GM19468 (cell line): ENCODE measurements at regions not wholly inside any gene's neighbourhood (a gene's known extent, or its start where the extent isn't known, plus 50 kb on each side); places are given as distances from the start of the nearest gene placed in this dataset.

Source experiments
- ATAC-seq: cut with Tn5 transposase; IDR thresholded peaks from one replicate; pipeline ENCODE4 v1.9.1; 2021; ENCODE audit warnings: mild to moderate bottlenecking, moderate library complexity, moderate number of reproducible peaks; ENCODE audit not compliant: unreplicated experiment; ENCODE audit errors: extremely low read depth

DNA sequence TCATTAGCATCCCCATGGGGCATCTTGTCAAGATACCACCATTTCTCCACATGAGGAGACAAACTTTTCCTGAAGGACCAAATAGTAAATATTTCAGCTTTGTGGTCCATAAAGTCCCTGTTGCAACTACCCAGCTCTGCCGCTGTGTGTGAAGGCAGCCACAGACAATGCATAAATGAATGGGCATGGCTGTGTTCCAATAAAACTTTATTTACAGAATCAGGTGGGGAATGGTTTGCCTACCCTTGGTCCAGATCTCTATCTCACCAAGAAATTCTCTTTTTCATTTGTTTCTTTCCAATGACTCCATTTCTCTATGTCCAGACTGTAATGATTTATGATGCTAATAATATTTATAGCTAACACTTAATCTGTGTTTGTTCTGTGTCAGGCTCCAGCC lies 409.3 kb upstream of the TBX3 start:
- no peak for ATAC-seq

DNA sequence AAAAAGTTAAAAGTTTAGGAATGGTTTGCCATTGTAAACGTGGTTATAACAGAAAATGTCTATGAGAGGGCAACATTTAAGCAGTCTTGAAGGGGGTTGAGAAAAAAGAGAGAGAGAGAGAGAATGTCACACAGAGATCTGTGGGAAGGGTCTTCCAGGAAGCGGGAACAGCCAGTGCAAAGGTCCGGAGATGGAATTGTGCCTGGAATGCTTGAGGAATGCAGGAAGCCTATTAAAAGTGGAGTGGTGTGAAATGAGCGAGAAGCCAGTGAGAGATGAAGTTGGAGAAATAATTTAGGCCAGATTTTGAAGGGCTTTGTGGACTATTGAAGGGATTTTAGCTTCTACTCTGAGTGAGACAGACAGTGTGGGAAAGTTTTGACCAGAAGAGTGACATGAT lies 406.8 kb upstream of the TBX3 start:
- ATAC-seq = no peak

DNA sequence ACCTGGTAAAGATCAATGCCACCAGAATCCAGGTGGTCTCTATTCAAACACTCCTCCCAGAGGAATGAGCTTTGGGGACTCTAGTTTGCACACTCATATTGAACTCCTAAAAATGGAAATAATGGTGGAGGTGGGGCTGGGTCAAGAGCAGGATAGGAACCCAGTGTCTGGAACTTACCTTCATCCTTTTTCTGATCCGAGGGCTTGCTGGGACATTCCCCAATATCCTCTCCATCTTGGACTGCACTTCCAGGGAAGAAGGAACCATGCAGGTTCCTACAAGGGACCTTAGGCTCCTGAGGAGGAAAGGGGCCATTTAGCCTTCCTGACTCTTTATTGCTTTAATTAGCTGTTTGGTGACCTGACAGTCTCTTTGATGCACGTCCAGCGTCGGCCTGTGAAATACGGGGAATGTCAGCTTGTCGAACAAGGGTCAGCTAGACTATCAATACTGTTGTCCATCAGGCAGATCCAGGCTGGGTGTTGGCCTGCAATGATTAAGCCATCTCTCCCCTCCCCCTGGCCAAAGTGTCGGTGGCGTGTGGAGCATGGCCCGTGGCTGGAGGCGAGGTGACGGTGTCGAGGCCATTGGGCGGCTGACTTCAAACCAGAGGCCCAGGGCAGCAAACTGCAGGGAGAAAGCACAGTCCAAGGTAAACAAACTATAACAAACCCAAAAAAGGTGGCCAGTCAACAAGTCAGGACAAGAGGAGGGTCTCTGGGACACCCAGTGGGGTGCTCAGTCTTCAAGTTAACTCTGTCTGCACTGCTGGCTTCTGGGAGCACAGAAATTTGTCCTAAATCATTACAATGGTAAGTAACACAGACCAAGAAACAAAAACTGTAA lies 405.2 kb upstream of the TBX3 start:
- ATAC-seq = no peak

DNA sequence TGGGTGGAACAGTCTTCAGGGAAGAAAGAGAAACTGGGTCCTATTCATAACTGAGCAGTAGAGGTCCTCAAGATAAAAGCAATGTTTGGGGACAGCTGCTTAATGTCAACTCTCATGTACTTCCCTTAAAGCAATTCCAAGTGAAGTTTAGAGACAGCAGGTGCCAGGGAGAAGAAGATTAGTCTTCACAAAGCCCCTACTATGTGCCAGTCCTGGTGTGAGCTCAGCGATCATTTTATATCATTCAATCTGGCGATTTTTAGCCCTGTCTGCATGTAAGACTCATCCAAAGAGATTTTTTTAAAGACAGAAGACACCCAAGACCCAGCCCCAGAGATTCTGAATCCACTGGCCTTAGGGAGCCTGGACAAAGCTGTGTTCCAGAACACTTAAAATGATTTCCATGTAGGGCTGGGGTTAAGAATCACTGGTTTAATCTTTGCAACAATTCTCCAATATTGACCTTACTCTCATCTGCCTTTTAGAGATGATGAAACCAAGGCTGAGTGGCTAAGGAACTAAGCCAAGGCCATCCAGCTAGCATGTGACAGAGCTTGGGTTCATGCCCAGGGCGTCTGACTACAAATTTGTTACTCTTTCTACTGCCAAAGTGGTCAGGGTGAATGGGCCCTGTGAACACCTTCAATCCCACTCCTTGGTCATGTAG lies 404.5 kb upstream of the TBX3 start:
- ATAC-seq = no peak

DNA sequence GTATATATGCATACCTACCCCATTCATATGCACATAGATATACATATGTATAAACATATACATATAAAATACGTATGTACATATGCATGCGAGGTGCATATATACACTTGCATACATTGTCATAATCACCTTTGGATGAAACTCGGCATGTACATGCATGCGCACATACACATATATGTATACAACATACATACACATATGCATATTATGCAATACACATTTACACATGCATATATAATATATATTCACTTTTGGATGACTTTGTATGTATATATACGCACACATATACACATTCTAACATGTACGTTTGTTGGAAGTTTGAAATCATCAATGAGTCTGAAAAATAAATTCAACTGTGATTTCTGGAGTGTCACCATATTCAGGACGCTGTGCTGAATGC lies 401.6 kb upstream of the TBX3 start:
- ATAC-seq = no peak

DNA sequence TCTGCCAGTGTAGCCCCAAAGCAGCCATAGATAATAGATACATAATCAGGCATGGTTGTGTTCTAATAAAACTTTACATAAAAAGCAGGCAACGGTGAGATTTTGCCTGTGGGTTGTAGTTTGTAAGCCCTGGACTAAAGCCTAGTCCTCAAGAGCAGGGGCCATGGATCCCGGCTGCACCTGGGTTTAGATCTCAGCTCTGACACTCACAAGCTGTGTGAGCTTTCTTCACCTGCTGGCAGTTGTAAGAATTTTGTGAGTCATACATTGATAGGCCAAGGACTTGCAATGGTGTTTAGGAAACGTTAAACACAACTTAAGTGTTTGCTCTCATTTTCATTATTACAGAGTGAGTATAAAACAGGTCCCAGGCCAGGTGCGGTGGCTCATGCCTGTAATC lies 395.8 kb upstream of the TBX3 start:
- no peak for ATAC-seq

DNA sequence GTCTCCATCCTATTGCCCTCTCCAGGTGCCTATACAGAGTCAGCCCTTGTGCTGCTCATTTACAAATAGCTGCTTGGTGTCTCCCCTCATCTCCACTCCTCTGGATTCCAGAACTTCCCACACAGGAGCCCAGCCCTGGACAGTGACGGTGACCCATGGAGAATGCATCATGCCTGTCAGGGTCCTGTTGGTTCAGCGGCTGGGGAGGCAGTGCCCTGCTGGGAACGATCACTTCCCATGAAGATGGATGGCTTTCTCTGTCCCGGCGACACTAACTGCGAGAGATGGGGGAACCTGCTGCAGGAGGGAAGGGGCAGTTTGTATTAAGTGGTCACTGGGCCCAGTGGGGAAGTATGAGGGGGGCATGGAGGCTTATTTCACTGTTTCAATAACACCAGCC lies 395.0 kb upstream of the TBX3 start:
- ATAC-seq = no peak

DNA sequence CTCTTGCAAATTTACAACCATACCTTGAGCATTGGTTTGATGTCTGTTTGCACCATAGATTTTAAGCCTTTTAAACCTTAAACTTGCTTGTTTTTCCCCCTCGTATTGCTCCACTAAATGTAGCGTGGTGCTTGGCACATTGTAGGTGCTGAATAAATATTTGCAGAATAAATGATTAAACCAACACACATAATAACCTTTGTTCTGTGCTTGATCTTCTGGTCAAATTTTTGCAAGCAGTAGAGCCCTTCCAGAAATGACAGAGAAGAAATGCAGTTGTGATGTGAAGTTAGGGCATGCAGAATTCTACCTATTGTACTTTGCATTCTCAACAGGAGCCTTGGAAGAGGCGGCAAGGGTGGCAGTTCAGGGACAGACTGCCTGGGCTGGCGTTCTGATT lies 394.4 kb upstream of the TBX3 start:
- no peak for ATAC-seq

DNA sequence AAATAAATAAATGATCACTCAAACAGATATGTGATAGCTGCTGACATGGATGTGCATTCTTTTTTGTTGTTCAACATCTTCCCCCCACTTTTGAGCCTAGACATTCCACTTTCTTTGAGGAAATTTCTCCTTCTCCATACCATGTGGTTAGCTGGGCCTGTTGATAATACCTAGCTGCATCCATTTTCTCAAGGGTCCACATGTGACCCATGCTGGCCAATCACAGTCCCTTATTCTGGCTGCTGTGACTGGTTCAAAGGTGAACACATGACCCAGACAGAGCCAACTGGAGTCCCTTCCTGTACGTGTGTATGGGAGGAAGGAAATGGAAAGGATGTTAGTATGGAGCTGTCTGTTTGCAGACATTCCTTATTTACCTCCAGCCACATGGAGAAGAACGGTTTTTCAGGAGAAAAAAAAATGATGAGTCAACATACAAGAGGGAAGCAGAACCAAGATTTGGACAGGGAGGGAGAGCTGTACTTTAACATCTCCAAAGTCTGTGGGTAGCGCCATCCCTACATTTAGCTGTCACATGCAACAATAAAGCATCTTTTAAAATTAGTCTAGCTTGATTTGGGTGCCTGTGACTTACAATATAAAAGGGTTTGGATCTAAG lies 391.7 kb upstream of the TBX3 start:
- ATAC-seq = no peak

DNA sequence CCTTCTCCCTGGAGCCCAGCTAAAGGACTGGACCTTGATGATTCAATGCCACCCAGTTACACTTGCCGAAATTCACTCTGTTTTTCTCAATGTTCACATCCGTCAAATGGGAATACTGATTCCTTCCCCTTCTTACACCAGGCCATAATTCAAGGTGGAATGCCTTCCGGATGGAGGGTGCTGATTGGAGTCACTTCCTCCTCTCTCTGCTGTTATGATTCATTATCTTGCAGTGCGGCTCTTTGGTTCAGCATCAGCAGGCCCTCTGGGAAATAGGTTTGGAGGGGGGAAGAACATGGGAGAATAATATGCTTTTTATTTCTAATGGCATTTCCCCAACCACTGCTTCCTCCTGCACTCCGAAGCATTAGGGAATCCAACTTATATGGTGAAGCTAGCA lies 390.6 kb upstream of the TBX3 start:
- ATAC-seq = no peak

DNA sequence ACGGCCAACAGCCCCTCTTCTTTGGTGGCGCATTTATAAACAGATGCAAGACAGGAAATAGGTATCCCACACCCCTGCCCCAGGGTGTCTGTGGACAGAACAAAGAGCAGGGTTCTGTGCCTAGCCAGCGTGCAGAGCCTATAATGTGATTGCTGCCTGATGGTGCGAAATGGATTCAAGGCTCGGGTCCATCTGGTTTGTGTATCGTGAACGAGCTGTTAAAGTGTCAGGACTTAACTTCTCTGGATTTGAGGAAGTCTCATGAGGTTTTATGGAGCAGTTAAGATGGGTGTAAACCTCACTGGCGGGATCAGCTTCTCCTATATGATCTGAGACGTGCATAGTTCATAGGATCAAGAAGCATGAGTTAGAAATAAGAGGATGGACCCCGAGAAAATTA lies 388.7 kb upstream of the TBX3 start:
- no peak for ATAC-seq

DNA sequence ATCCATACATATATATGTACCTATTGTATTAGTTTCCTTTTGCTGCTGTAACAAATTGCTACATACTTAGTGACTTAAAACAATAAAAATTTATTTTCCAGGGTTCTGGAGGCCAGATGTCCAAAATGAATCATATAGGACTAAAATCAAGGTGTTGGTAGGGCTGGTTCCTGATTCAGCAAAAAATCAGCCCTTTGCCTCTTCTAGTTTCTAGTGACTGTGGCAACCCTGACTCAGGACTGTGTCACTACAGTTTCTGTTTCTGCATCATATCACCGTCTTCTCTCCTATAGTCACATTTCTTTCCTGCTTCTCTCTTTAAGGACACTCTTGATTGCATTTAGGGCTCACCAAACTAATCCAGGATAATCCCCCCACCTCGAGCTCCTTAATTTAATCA lies 386.3 kb upstream of the TBX3 start:
- no peak for ATAC-seq

DNA sequence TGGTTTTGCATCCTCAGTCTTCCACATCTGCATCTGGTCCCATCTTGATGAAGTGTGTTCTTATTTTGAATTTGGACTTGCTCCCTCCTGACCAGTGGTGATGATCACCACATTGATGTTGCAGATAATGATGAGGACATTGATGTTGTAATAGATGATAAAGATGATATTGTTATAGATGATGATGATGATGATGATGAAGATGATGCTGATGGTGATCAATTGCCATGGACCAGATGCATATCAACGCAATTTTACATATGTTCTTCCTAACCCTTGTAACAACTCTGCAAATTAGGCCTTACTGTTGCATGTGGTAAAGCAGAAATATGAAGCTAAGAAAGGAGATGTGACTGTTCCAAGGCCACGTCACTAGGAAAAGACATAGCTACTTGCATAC lies 380.3 kb upstream of the TBX3 start:
- ATAC-seq = no peak

DNA sequence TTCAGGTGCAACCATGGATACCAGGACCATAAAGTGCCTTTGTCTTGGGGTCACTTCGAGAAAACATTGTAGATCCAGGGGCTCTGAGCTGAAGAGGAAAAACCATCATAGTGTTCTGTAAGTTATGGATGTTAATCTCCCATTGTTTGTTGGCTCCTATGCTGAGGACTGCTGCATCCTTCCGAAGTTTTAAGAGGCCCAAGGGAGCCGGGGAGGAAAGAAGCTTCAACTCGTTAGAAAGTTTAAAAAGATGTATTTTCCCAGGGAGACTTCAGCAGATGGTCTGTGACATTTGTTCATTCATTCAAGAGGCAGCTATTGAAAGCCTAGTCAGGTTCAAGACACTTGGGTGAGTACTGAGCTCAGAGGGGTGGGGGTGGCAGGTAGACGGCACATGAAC lies 378.8 kb upstream of the TBX3 start:
- ATAC-seq = no peak

DNA sequence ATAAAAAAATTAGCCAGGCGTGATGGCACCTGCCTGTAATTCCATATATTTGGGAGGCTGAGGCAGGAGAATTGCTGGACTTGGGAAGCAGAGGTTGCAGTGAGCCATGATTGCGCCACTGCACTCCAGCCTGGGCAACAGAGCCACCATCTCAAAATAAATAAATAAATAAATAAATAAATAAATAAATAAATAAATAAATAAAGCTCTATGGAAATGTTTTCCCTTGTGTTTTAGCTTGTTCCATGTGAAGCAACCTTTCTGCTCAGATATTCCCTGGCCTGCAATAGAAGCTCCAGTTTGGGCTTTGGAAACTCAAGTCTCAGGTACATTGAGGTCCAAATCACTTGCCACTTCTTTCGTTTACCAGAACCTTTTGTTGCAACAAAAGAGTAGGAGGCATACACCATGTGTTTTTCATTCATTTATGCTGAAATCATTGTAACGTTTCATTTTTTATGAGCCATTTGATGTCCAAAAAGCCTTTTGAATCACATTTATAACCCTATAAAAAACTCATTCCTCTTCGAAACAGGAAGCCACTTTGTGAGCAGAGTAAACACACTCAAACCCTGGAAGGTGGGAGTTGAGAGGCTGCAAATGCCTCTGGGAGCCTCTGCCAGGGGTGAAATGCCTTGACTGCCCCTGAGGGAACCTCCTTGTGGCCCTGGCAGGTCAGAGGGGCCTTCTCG lies 376.6 kb upstream of the TBX3 start:
- no peak for ATAC-seq

DNA sequence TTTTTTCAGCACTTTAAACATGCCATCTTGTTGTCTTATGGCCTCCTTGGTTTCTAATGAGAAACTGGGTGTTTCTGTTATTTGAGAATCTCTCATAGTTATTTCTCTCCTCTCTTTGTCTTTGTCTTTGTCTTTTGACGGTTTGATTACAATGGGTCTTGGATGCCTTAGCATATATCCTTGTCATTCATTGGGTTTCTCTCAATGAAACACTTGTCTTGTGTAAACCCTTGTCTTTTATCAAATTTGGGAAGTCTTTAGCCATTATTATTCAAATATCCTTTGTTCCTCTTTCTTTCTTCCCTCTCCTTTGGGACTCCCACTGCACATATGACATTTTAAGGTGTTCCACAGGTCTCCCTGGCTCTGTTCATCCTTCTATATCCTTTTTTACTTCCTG lies 373.5 kb upstream of the TBX3 start:
- no peak for ATAC-seq

DNA sequence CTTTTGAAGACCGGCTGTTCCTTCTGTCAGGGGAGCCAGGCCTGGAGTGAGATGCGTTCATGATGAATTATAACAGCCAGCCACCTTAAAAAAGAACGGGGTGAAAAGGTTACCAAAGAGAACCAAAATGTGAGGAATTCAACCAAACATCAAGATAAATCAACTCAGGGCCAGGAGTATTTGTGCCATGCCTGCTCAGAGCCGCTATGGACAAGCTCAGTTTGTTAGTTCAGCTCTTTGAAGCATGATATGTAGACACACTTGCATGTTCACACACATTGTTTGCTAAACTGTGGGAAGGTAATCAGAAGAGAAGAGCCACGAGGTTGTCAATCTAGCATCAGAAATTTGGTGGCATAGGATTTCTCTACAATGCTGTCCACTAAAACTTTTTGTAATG lies 367.4 kb upstream of the TBX3 start:
- no peak for ATAC-seq

DNA sequence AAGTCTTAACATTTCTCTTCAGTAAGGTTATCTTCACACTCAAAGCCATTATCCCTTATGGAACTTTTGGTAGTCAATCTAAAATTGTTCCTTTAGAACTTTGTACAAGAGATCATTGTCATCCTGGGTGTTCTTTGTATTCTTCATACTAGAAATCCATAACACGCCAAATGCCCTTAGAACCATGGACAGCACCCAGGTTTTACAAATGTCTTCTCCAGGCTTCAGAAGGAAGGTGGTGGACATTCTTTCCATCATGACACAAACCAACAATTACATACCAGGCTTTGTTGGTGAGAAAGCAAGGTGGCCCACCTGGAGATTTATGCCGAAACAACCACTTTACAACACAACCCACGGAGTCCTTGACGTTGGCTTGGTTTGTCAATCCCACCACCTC lies 365.6 kb upstream of the TBX3 start:
- ATAC-seq = no peak

DNA sequence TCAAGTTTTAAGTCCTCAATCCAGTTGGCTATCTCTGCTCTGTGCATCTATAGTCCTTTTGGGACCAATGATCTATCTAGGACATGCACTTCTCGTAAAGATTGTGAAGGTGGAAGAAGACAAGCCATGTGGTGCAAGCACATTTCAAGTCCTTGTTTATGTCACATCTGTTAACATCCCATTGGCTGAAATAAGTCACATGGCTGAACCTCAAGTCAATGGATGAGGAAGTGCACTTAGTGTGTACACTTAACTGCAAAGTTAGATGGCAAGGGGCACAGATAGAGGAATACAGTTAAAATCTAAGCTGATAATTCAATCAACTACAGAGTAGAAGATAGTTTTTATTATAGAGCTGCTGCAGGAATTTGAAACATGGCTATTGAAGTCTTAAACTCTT lies 362.8 kb upstream of the TBX3 start:
- ATAC-seq = no peak

DNA sequence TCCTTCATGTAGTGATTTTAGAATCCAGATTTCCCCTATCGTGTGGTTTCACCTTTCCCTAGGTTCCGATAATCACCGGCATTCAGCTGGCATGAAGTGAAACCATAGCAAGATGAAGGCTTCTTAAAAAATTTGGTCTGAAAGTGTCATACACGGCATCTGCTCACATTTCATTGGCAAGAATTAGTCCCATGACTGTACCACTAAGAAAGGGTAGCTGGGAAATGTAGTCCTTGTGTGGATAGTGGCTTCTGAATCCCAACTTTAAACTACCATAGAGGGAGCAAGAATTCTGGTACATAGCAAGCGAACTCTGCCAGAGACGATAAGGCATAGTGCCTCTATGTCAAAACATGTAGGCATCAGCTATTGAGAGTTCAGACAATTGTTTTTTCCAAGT lies 360.1 kb upstream of the TBX3 start:
- no peak for ATAC-seq

DNA sequence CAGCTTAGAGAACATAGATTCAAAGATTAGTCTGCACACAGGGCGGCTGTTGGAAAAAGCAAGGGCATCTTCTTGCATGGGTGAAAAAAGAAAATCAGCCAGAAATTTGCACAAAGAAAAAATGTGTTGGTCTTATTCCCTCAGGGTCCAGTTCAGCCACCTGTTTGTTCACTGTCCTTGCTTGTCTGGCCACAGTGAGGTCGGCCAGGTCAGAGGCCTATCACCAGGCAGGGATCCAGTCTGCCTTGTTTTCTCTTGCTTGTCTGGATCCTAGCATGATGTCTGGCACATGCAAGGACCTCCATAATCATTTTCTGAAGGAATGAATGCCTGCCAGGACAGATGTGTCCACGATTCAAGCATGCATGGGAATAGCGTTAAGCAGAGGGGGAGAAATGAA lies 359.1 kb upstream of the TBX3 start:
- ATAC-seq = no peak
